ENCODE measurements at regions not wholly inside any gene's neighbourhood (a gene's known extent, or its start where the extent isn't known, plus 50 kb on each side); places are given as distances from the start of the nearest gene placed in this dataset.

- DNase-seq = no peak
Measured at GRCh38 chr14:65286443-65286842, 126.1 kb upstream of the FUT8 start.

GRCh38 chr14:65287264-65288131 lies 125.0 kb upstream of the FUT8 start:
- peak; percentile 21 for DNase-seq

DNA sequence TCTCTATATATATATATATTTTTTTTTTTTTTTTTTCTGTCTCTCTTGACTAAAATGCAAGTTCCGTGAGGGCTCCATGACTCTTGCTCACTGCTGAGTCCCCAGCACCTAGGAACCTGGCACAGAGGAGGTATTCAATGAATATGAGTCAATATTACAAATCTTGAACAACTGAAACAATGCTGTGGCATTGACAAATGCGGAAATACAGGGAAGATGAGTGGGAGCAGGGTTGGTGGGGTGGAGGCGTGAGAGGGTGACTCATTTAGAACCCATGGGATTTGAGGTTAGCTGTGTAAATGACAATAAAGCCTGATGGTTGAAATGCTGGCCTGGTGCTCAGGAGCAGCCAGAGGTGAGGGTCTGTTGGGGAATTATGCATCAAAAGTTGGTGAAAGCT lies 121.7 kb upstream of the FUT8 start:
- DNase-seq = peak; percentile 83

DNA sequence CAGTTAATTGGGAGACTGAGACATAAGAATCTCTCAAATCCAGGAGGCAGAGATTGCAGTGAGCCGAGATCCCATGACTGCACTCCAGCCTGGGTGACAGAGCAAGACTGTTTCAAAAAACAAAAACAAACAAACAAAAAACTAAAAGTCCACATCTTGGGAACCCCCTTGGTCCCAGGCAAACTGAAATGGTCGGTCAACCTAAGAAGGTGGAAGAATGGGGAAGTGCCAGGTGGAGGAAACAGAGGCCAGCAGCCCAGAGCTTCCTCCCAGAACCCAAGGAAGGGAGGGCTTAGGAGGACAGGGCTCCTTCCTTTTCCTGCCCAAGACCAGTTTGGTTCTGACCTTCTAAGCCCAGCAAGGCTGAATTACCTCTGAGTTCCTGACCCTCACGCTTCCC lies 121.0 kb upstream of the FUT8 start:
- peak; percentile 33 for DNase-seq

- no peak for DNase-seq
Measured at GRCh38 chr14:65294816-65295215, 117.7 kb upstream of the FUT8 start.

DNA sequence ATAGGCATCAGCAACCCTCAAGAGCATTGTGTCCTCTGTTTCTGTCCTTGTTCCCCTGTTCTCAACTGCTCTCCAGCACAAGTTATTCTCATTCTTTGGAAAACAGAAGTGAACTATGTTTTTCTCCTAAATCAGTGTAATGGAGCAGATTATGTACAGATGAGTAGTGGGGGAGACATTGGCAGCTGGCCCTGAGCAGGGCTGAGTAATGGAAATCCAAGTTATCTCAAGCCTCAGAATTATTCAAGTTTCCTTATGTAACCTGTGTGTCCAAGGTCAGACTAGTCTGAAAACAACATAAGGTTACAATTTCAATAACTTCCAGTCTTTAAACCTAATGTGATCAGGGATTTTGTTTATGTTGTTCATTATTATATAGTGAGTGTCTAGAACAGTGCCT lies 116.1 kb upstream of the FUT8 start:
- DNase-seq = no peak

DNA sequence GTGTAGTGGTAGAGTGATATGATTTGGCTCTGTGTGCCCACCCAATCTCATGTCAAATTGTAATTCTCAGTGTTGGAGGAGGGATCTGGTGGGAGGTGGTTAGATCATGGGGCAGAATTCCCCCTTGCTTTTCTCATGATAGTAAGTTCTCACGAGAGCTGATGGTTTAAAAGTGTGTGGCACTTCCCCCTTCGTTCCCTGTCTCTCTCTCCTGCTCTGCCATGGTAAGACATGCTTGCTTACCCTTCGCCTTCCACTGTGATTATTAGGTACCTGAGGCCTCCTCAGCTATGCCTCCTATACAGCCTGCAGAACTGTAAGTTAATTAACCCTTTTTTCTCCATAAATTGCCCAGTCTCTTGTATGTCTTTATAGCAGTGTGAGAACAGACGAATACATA lies 115.7 kb upstream of the FUT8 start:
- DNase-seq = no peak

- no peak for DNase-seq
Measured at GRCh38 chr14:65297744-65298143, 114.8 kb upstream of the FUT8 start.

GRCh38 chr14:65299826-65300225 lies 112.7 kb upstream of the FUT8 start:
- DNase-seq = no peak

- no peak for DNase-seq
Measured at GRCh38 chr14:65301862-65302539, 110.5 kb upstream of the FUT8 start.

DNA sequence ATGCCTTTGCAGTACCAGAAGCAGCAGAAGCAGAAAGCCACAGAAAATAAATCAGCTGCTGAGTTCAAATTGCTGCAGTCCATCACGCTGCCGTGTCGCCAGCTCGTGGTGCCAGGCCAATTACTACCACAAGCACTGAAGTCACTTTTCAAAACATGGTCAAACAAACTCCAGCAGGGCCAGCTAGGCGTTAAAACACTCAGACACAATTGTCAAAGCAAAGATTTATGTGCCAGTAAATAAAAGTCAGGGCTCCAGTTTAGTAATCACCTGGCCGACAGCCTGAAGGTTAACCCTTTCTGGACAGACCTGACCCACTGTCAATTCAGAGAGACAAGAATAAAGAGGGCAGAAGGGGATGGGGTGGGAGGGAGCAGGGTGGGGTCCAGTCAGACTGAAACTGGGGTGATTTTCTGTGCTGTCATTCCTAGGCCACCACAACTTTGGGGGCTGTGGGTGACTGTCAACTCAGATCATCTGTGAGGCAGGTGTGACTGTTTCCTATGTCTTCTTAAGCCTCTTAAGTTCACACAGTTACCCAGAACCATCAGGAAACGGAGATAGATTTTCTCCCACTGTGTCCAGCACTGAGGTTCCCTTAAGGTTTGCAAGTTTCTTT lies 109.8 kb upstream of the FUT8 start:
- DNase-seq = no peak

GRCh38 chr14:65303190-65303898 lies 109.2 kb upstream of the FUT8 start:
- DNase-seq = no peak

- DNase-seq = no peak
Measured at GRCh38 chr14:65303899-65304222, 108.7 kb upstream of the FUT8 start.

- no peak for DNase-seq
Measured at GRCh38 chr14:65304239-65304638, 108.3 kb upstream of the FUT8 start.

DNA sequence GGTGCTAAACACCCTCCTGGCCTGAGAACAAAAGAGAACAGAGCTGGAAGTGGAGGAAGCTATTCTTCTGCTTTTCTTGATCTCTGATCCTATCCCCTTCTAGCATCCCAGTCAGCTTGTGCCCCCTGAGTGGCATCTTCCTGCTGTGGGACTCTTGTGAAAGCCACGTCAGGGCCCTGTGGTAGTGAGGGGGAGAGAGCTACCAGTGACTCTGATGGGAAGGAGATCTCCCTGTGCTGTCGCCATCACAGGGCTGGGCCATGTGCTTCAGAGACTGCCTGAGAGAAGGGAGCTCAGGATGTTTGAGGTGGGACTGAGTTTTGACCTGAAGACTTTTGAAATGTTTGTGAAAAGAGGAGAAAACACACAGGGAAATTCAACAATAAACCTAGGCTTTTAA lies 107.6 kb upstream of the FUT8 start:
- peak; percentile 39 for DNase-seq

DNA sequence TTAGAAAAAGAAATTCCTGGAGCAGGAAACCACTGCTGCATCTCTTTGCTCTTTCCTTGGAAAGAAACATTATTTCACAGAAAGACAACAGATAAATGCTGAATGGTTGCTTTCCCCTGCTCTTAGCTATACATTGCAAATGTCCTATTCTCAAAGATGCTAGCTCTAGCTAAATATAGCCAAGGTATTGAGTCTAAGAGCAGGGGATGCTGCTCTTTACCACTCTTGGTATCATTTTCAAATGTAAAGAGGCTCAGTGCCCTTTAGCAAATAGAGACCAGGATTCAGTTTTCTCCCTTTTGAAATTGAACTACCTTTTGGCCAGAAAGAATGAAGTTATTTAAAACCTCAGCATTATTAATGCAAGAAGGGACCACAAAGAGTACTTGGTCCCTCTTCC lies 104.0 kb upstream of the FUT8 start:
- no peak for DNase-seq

DNA sequence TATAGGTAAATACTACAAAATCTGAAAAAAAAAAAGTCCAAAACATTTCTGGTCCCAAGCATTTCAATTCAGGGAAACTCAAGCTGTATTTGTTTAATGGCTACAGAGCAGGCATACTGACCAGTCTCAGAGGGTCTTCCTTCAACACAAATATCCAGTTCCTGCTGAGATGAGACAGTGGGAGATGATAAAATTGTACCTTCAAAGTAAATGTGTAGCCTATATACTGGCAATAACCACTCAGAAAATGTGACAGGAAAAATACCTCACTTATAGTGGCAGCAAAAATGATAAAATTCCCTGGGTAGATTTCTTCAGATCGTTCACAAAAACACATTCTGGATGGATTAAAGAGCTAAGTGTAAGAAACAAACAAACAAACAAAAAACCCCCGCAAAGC lies 102.0 kb upstream of the FUT8 start:
- no peak for DNase-seq

DNA sequence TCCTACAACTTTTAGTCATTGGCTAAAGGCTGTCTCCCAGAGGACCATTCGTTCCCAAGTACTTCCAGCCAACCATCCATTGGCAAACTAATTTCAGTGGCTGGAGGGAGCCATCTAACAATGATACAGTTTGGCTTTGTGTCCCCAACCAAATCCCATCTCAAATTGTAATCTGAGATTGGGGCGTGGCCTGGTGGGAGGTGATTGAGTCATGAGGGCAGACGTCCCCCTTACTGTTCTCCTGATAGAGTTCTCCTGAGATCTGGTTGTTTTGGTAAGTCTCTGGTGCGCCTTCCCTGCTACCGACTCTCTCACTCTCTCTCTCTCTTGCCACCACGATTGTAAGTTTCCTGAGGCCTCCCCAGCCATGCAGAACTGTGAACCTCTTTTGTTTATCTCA lies 99.7 kb upstream of the FUT8 start:
- DNase-seq = no peak

GRCh38 chr14:65318636-65319506 lies 93.7 kb upstream of the FUT8 start:
- no peak for DNase-seq

GRCh38 chr14:65320661-65321308 lies 91.7 kb upstream of the FUT8 start:
- DNase-seq = no peak

GRCh38 chr14:65321370-65321875 lies 91.1 kb upstream of the FUT8 start:
- DNase-seq = peak; percentile 30

DNA sequence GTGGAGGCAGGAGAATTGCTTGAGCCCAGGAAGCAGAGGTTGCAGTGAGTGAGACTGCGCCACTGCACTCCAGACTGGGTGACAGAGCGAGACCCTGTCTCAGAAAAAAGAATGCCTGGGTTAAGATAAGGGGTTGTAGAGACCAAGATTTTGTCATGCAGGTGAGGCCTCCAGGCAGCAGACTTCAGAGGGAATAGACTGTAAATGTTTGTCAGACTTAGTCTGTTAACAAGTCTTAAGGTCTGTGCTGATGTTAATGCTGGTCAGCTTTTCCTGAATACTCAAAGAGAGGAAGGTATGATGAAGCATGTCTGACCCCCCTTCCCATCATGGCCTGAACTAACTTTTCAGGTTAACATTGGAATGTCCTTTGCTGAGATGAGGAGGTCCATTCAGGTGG lies 83.0 kb upstream of the FUT8 start:
- no peak for DNase-seq

Data from inflammatory macrophage treated with lipopolysaccharide for 4 hours (primary cell).